Fibroblast of lung (primary cell): ENCODE measurements at regions not wholly inside any gene's neighbourhood (a gene's known extent, or its start where the extent isn't known, plus 50 kb on each side); places are given as distances from the start of the nearest gene placed in this dataset.

Experiments used
- DNase-seq, 2 donors: peaks; one replicate each; pipeline versions ENCODE4 v3.0.0 to v3.0.0-alpha.2; 2010; ENCODE audit warnings: low read depth in 2 of 2
- H2AFZ ChIP-seq: 2 replicates; pipeline ENCODE4 v1.5.1; 2012; ENCODE audit warnings: low read length, control low read depth, inconsistent platforms
- H3K27ac ChIP-seq: 2 replicates; pipeline ENCODE4 v1.5.1; 2011; ENCODE audit warnings: low read length, control low read depth; ENCODE audit not compliant: insufficient read depth
- H3K27me3 ChIP-seq: 2 replicates; pipeline ENCODE4 v1.5.1; 2011; ENCODE audit warnings: mild to moderate bottlenecking, low read length; ENCODE audit not compliant: control insufficient read depth, insufficient read depth
- H3K36me3 ChIP-seq: 2 replicates; pipeline ENCODE4 v1.5.1; 2011; ENCODE audit warnings: low read length; ENCODE audit not compliant: control insufficient read depth, insufficient read depth
- H3K4me1 ChIP-seq: 2 replicates; pipeline ENCODE4 v1.5.1; 2011; ENCODE audit warnings: low read length; ENCODE audit not compliant: control insufficient read depth, insufficient read depth; ENCODE audit errors: extremely low read depth
- H3K4me2 ChIP-seq: 2 replicates; pipeline ENCODE4 v1.5.1; 2011; ENCODE audit warnings: low read length, control low read depth; ENCODE audit not compliant: insufficient read depth; ENCODE audit errors: extremely low read depth
- H3K4me3 ChIP-seq, 4 experiments: fragments of 200-600 bp in 1 of 4; sonication (generic) in 1 of 4; replicated peaks in 1 of 4; 2 replicates each; pipeline ENCODE4 v1.5.1; 2011 to 2016; ENCODE audit warnings: low read length in 4 of 4, low read depth in 3 of 4, mild to moderate bottlenecking in 3 of 4, control low read depth in 2 of 4, inconsistent platforms in 1 of 4, mixed read lengths in 1 of 4; ENCODE audit not compliant: insufficient read depth in 1 of 4; ENCODE audit errors: control extremely low read depth in 1 of 4
- H3K79me2 ChIP-seq: 2 replicates; pipeline ENCODE4 v1.5.1; 2012; ENCODE audit warnings: mild to moderate bottlenecking, low read length, inconsistent platforms; ENCODE audit not compliant: control insufficient read depth, insufficient read depth
- H3K9ac ChIP-seq: 2 replicates; pipeline ENCODE4 v1.5.1; 2011; ENCODE audit warnings: mild to moderate bottlenecking, low read length, control low read depth; ENCODE audit not compliant: insufficient read depth
- H3K9me3 ChIP-seq: 2 replicates; pipeline ENCODE4 v1.5.1; 2012; ENCODE audit warnings: low read depth, low read length; ENCODE audit not compliant: control insufficient read depth, insufficient read depth
- H4K20me1 ChIP-seq: 2 replicates; pipeline ENCODE4 v1.5.1; 2011; ENCODE audit warnings: low read length; ENCODE audit not compliant: control insufficient read depth, insufficient read depth; ENCODE audit errors: extremely low read depth
- CTCF ChIP-seq, 2 donors: IDR thresholded peaks in 1 of 2; conservative IDR thresholded peaks in 1 of 2; 1 replicate in 1 of 2; 2 replicates in 1 of 2; pipeline ENCODE4 v1.5.1; 2011 to 2012; ENCODE audit warnings: low read length in 2 of 2, control low read depth in 1 of 2, inconsistent platforms in 1 of 2, low read depth in 1 of 2, mild to moderate bottlenecking in 1 of 2
- EZH2 ChIP-seq: IDR thresholded peaks from 2 replicates; pipeline ENCODE4 v1.5.1; 2012; ENCODE audit warnings: low read length, control low read depth, mild to moderate bottlenecking; ENCODE audit errors: missing control alignments

- Histone ChIP-seq H3K4me3 (no peak overlapping the region), H3K27me3 (peaks cover 15% of the 10 kb centered on the region), H4K20me1 (no peaks in the 10 kb centered on the region), H3K9ac (no peak overlapping the region), H3K36me3 (no peaks in the 10 kb centered on the region), H3K4me1 (peaks cover 15% of the 10 kb centered on the region), H3K79me2 (no peaks in the 10 kb centered on the region), H3K4me2 (no peak overlapping the region), H3K27ac (no peak overlapping the region), H2AFZ (no peak overlapping the region), H3K9me3 (no peaks in the 10 kb centered on the region)
- no peak for DNase-seq
- TF ChIP-seq CTCF (conservative IDR thresholded peaks at IDR 0.05 in 1 of 2, IDR thresholded peaks at IDR 0.05 in 1 of 2; ENCODE audit: low read depth in 1 of 2, low read length in 2 of 2) (no peak), EZH2 (no peak)
Observed at GRCh38 chr17:83186751-83187421, 107.5 kb downstream of the METRNL start.

- H3K4me2 ChIP-seq = no peak overlapping the region
- DNase-seq = no peak
- no peak overlapping the region for H3K4me3 ChIP-seq
- H3K9me3 ChIP-seq = no peaks in the 10 kb centered on the region
- H3K36me3 ChIP-seq = no peaks in the 10 kb centered on the region
- no peak overlapping the region for H3K9ac ChIP-seq
- H3K27ac ChIP-seq = no peak overlapping the region
- TF ChIP-seq CTCF (conservative IDR thresholded peaks at IDR 0.05 in 1 of 2, IDR thresholded peaks at IDR 0.05 in 1 of 2; ENCODE audit: low read depth in 1 of 2, low read length in 2 of 2) (no peak), EZH2 (no peak)
- no peaks in the 10 kb centered on the region for H3K79me2 ChIP-seq
- peaks cover 15% of the 10 kb centered on the region for H3K4me1 ChIP-seq
- no peaks in the 10 kb centered on the region for H4K20me1 ChIP-seq
- peaks cover 15% of the 10 kb centered on the region for H3K27me3 ChIP-seq
- no peak overlapping the region for H2AFZ ChIP-seq
Observed at GRCh38 chr17:83187782-83188311, 108.4 kb downstream of the METRNL start.

- DNase-seq = peak; percentile 64 to 95
- Histone ChIP-seq H3K27me3 (peaks cover 15% of the 10 kb centered on the region), H3K27ac (peak overlapping the region; percentile 47), H3K36me3 (no peaks in the 10 kb centered on the region), H3K4me1 (peaks cover 15% of the 10 kb centered on the region), H3K4me3 (no peak overlapping the region), H2AFZ (no peak overlapping the region), H3K79me2 (no peaks in the 10 kb centered on the region), H3K9me3 (no peaks in the 10 kb centered on the region), H3K9ac (no peak overlapping the region), H3K4me2 (no peak overlapping the region), H4K20me1 (no peaks in the 10 kb centered on the region)
- TF ChIP-seq EZH2 (no peak), CTCF (conservative IDR thresholded peaks at IDR 0.05 in 1 of 2, IDR thresholded peaks at IDR 0.05 in 1 of 2; ENCODE audit: low read depth in 1 of 2, low read length in 2 of 2) (no peak)
Observed at GRCh38 chr17:83189044-83190003, 109.9 kb downstream of the METRNL start.
